Tibial artery (tissue), 4 donors: ENCODE measurements at regions not wholly inside any gene's neighbourhood (a gene's known extent, or its start where the extent isn't known, plus 50 kb on each side); places are given as distances from the start of the nearest gene placed in this dataset.
"Not testable (repeated sequence)": the region's sequence is repeated elsewhere in the genome, so short reads cannot be mapped to it uniquely, and the experiment has no call there.

Source experiments
- DNase-seq, 2 donors: peaks; one replicate each; pipeline ENCODE4 v3.0.0-alpha.2; 2019
- H3K27ac ChIP-seq, 2 donors: fragments of 200-600 bp; sonication (generic) in 1 of 2; 1 replicate in 1 of 2; 2 replicates in 1 of 2; pipeline ENCODE4 v1.5.1; 2018 to 2019; ENCODE audit warnings: mild to moderate bottlenecking in 1 of 2
- H3K27me3 ChIP-seq, 2 donors: fragments of 200-600 bp; sonication (generic) in 1 of 2; one replicate each; pipeline versions ENCODE4 v1.5.1 to v1.6.0; 2016 to 2019
- H3K36me3 ChIP-seq, 3 donors: fragments of 200-600 bp; sonication (generic) in 2 of 3; one replicate each; pipeline ENCODE4 v1.5.1; 2016 to 2019; ENCODE audit warnings: mild to moderate bottlenecking in 2 of 3
- H3K4me1 ChIP-seq, 4 donors: fragments of 200-600 bp; sonication (generic) in 2 of 4; 1 replicate in 3 of 4; 2 replicates in 1 of 4; pipeline ENCODE4 v1.5.1; 2016 to 2019
- H3K4me3 ChIP-seq, 2 donors: fragments of 200-600 bp; sonication (generic) in 1 of 2; 1 replicate in 1 of 2; 2 replicates in 1 of 2; pipeline ENCODE4 v1.5.1; 2018 to 2019; ENCODE audit warnings: mild to moderate bottlenecking in 2 of 2
- H3K9me3 ChIP-seq, 3 donors: fragments of 200-600 bp; sonication (generic) in 1 of 3; one replicate each; pipeline ENCODE4 v1.5.1; 2016 to 2019
- CTCF ChIP-seq, 2 experiments: fragments of 200-600 bp in 1 of 2; fragments of 450-650 bp in 1 of 2; IDR thresholded peaks; one replicate each; pipeline ENCODE4 v1.5.1; 2017 to 2019; ENCODE audit warnings: antibody characterized with exemption in 2 of 2, mild to moderate bottlenecking in 1 of 2, moderate library complexity in 1 of 2
- intact Hi-C: fragments of 100-400 bp; cut with DNase I; formaldehyde crosslinking; loops from one replicate; pipeline ENCODE4 v1.15.0; 2023; ENCODE audit warnings: low total_unique reads

DNA sequence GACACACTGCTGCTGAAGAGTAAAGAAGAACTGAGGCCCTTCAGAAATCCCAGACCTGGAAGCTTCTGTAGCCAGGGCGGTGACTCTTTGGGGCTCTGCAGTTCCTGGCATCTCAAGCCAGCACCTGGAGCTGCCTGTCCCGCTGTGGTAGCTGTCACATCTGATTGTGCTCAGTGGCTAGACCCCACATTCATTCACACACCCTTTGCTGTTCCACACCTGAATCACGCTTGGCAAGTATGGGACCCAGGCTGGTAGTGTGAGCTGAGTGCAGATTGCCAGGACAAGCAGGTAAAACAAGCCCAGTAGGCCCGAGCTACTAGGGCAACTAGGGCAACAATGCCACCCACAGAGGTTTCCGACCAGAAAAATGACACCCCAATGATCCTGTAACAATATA lies 218.2 kb downstream of the VGLL3 start:
- intact Hi-C loops, result loop anchor here (5.0 kb wide), 1 partner anchor 395 kb away; no protein-coding TSS in a partner anchor
- TF ChIP-seq CTCF (IDR thresholded peaks at IDR 0.05), result no peak

GRCh38 chr3:86771741-86772512 lies 219.0 kb downstream of the VGLL3 start:
- no peak for TF ChIP-seq CTCF (IDR thresholded peaks at IDR 0.05)
- no peaks in the 10 kb centered on the region for H3K9me3 ChIP-seq
- intact Hi-C loops, result loop anchor here (5.0 kb wide), 1 partner anchor 395 kb away; no protein-coding TSS in a partner anchor
- DNase-seq, result no peak
- no peaks in the 10 kb centered on the region for H3K27me3 ChIP-seq
- H3K27ac ChIP-seq, result no peak overlapping the region
- H3K36me3 ChIP-seq, result no peaks in the 10 kb centered on the region
- H3K4me1 ChIP-seq, result no peaks in the 10 kb centered on the region
- H3K4me3 ChIP-seq, result no peak overlapping the region

More for the DNA sequence above, 218.2 kb downstream of the VGLL3 start:
- DNase-seq, result no peak
- Histone ChIP-seq H3K27me3 (no peaks in the 10 kb centered on the region), H3K9me3 (no peaks in the 10 kb centered on the region), H3K4me3 (no peak overlapping the region), H3K4me1 (no peaks in the 10 kb centered on the region), H3K36me3 (no peaks in the 10 kb centered on the region), H3K27ac (no peak overlapping the region)

DNA sequence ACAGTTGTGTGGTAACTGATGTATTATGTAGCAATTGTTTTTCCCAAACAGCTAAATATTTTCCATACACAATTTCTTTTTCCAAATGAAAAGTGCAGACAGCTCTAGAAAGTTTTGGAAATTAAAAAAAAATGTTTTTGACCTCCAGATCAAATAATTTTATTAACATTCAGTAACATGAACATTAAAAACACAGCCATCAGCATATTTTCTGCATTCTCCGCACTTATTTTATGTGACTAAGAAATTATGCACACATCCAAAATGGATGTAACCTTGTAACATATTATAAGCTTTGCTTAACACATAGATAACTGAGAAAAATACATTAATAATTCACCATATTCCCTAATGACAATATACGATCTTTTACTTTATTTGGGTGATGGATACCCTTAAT lies 224.6 kb downstream of the VGLL3 start:
- Histone ChIP-seq H3K4me3 (no peak overlapping the region), H3K27ac (no peak overlapping the region), H3K9me3 (no peaks in the 10 kb centered on the region), H3K27me3 (no peaks in the 10 kb centered on the region), H3K36me3 (no peaks in the 10 kb centered on the region), H3K4me1 (no peaks in the 10 kb centered on the region)
- intact Hi-C loops, result no loop called here
- TF ChIP-seq CTCF (IDR thresholded peaks at IDR 0.05), result no peak
- DNase-seq, result no peak

DNA sequence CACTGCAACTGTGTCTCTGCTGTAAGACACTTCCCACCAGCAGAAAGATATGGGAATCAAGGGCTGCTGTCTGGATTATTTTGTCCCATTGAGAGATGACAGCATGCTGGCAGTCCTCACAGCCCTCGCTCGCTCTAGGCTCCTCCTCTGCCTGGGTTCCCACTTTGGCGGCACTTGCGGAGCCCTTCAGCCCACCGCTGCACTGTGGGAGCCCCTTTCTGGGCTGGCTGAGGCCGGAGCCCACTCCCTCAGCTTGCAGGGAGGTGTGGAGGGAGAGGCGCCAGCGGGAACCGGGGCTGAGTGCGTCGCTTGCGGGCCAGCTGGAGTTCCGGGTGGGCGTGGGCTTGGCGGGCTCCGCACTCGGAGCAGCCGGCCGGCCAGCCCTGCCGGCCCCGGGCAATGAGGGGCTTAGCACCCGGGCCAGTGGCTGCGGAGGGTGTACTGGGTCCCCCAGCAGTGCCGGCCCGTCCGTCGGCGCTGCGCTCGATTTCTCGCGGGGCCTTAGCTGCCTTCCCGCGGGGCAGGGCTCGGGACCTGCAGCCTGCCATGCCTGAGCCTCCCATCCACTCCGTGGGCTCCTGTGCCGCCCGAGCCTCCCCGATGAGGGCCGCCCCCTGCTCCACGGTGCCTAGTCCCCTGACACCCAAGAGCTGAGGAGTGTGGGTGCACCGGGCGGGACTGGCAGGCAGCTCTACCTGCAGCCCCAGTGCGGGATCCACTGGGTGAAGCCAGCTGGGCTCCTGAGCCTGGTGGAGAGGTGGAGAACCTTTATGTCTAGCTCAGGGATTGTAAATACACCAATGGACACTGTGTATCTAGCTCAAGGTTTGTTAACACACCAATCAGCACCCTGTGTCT lies 233.4 kb downstream of the VGLL3 start:
- H3K27me3 ChIP-seq, H3K27ac ChIP-seq, H3K36me3 ChIP-seq, H3K9me3 ChIP-seq, intact Hi-C loops, H3K4me1 ChIP-seq, H3K4me3 ChIP-seq, DNase-seq: not testable (repeated sequence)

GRCh38 chr3:86748015-86748414 lies 242.9 kb downstream of the VGLL3 start:
- TF ChIP-seq CTCF (IDR thresholded peaks at IDR 0.05), result no peak
- Histone ChIP-seq H3K9me3 (no peaks in the 10 kb centered on the region), H3K36me3 (no peaks in the 10 kb centered on the region), H3K27ac (no peak overlapping the region), H3K27me3 (no peaks in the 10 kb centered on the region), H3K4me3 (no peak overlapping the region), H3K4me1 (no peaks in the 10 kb centered on the region)
- intact Hi-C loops, result no loop called here
- DNase-seq, result no peak

DNA sequence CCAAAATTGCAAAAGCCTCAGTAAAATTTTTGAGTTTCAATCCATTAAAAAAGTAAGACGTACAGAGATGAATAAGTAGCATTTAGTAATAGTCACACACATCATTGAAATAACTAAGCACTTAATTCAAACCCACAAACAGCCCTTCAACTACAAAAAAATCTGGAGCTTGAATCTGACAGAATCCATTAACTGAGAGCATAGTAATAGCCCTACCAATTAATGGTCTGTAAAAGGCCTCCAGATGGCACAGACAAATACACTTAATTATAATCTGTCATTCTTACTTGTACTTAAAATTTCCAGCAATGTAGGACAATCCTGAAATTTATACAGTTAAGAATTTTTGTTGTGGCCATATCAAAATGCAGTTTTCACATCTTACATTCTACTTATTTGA lies 246.9 kb downstream of the VGLL3 start:
- no peaks in the 10 kb centered on the region for H3K36me3 ChIP-seq
- H3K27ac ChIP-seq, result no peak overlapping the region
- TF ChIP-seq CTCF (IDR thresholded peaks at IDR 0.05), result no peak
- no peaks in the 10 kb centered on the region for H3K9me3 ChIP-seq
- no peaks in the 10 kb centered on the region for H3K4me1 ChIP-seq
- intact Hi-C loops, result no loop called here
- H3K27me3 ChIP-seq, result no peaks in the 10 kb centered on the region
- DNase-seq, result no peak
- no peak overlapping the region for H3K4me3 ChIP-seq
